Skeletal muscle tissue (tissue), 3 donors: ENCODE measurements at regions not wholly inside any gene's neighbourhood (a gene's known extent, or its start where the extent isn't known, plus 50 kb on each side); places are given as distances from the start of the nearest gene placed in this dataset.

Experiments used
- H3K27ac ChIP-seq: one replicate; pipeline ENCODE4 v1.7.0; 2013; ENCODE audit warnings: mild to moderate bottlenecking, low read depth, low read length, inconsistent platforms
- H3K27me3 ChIP-seq, 3 donors: one replicate each; pipeline ENCODE4 v1.7.0; 2013; ENCODE audit warnings: low read length in 3 of 3; ENCODE audit not compliant: control insufficient read depth in 3 of 3, insufficient read depth in 3 of 3
- H3K36me3 ChIP-seq, 3 donors: one replicate each; pipeline ENCODE4 v1.7.0; 2013; ENCODE audit warnings: low read length in 3 of 3; ENCODE audit not compliant: control insufficient read depth in 3 of 3, insufficient read depth in 3 of 3
- H3K4me1 ChIP-seq, 3 donors: one replicate each; pipeline ENCODE4 v1.7.0; 2013; ENCODE audit warnings: low read length in 3 of 3, mild to moderate bottlenecking in 3 of 3; ENCODE audit not compliant: control insufficient read depth in 3 of 3, insufficient read depth in 3 of 3
- H3K4me3 ChIP-seq, 3 donors: one replicate each; pipeline ENCODE4 v1.7.0; 2013; ENCODE audit warnings: low read length in 3 of 3
- H3K9ac ChIP-seq, 3 donors: one replicate each; pipeline ENCODE4 v1.7.0; 2013; ENCODE audit warnings: low read length in 3 of 3, mild to moderate bottlenecking in 3 of 3, moderate library complexity in 2 of 3, low read depth in 1 of 3
- H3K9me3 ChIP-seq, 3 donors: one replicate each; pipeline ENCODE4 v1.7.0; 2013; ENCODE audit warnings: low read length in 3 of 3; ENCODE audit not compliant: control insufficient read depth in 3 of 3
- donor health status: Osteomylitis.

DNA sequence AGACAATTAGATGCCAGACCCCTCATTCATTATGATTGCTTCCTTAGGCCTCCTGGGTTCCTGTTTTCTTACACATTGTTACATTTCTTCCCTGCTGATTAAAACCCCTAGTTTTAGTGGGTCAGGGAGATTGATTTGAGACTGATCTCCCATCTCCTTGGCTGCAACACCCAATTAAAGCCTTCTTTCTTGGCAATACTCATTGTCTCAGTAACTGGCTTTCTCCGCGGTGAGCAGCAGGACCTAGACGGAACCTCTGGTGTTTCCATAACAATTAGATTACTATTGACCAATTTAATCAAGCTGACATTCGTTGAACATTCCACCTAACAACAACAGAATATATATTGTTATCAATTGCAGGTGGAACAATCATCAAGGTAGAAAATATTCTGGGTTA lies 1676.4 kb upstream of the SLC39A10 start:
- Histone ChIP-seq H3K9ac (no peak overlapping the region), H3K27ac (no peak overlapping the region), H3K36me3 (no peaks in the 10 kb centered on the region), H3K4me3 (no peak overlapping the region), H3K9me3 (no peaks in the 10 kb centered on the region), H3K27me3 (no peaks in the 10 kb centered on the region), H3K4me1 (no peaks in the 10 kb centered on the region)

DNA sequence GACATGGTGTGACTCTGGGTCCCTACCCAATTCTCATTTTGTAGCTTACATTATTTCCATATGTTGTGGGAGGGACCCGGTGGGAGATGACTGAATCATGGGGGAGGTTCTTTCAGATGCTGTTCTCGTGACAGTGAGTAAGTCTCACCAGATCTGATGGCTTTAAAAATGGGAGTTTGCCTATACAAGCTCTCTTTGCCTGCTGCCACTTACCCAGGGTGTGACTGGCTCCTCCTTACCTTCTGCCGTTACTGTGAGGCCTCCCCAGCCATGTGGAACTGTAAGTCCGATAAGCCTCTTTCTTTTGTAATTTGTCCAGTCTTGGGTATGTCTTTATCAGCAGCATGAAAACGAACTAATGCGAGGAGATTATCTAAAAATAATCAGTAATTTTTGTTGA lies 1683.2 kb upstream of the SLC39A10 start:
- no peak overlapping the region for H3K27ac ChIP-seq
- H3K36me3 ChIP-seq: no peaks in the 10 kb centered on the region

DNA sequence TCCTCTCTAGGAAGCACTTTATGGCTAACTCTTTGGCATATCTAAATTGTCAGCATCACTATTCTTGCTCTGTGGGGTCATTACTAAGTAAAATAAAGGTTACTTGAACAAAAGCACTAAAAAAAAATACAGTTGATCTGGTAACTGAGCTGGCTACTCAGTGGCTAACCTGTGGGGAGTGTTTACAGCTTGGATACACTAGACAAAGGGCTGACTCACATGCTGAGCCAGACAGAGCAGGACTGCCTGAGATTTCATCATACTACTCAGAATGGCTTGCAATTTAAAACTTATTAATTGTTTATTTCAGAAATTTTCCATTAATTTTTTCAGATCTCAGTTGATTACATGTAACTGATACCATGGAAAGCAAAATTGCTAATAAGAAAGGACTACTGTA lies 1690.4 kb upstream of the SLC39A10 start:
- no peaks in the 10 kb centered on the region for H3K36me3 ChIP-seq
- H3K27ac ChIP-seq: no peak overlapping the region
- no peak overlapping the region for H3K9ac ChIP-seq
- H3K4me1 ChIP-seq: no peaks in the 10 kb centered on the region
- no peak overlapping the region for H3K4me3 ChIP-seq
- H3K27me3 ChIP-seq: no peaks in the 10 kb centered on the region
- H3K9me3 ChIP-seq: no peaks in the 10 kb centered on the region

More for the DNA sequence above, 1683.2 kb upstream of the SLC39A10 start:
- H3K4me1 ChIP-seq: no peaks in the 10 kb centered on the region
- H3K9ac ChIP-seq: no peak overlapping the region
- no peak overlapping the region for H3K4me3 ChIP-seq
- H3K9me3 ChIP-seq: no peaks in the 10 kb centered on the region
- no peaks in the 10 kb centered on the region for H3K27me3 ChIP-seq

DNA sequence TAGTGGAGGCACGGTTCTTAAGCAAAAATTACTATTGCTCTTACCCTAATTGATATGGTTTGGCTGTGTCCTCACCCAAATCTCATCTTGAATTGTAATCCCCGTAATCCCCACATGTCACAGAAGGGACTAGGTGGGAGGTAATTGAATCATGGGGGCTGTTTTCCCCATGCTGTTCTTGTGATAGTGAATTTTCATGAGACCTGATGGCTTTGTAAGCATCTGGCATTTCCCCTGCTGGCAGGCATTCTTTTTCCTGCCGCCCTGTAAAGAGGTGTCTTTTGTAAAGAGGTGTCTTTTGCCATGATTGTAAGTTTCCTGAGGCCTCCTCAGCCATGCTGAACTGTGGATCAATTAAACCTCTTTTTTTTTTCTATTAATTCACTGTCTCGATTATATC lies 1691.8 kb upstream of the SLC39A10 start:
- H3K36me3 ChIP-seq: no peaks in the 10 kb centered on the region
- H3K27ac ChIP-seq: no peak overlapping the region
- H3K27me3 ChIP-seq: no peaks in the 10 kb centered on the region
- H3K9me3 ChIP-seq: no peaks in the 10 kb centered on the region
- no peak overlapping the region for H3K4me3 ChIP-seq
- no peak overlapping the region for H3K9ac ChIP-seq
- no peaks in the 10 kb centered on the region for H3K4me1 ChIP-seq

DNA sequence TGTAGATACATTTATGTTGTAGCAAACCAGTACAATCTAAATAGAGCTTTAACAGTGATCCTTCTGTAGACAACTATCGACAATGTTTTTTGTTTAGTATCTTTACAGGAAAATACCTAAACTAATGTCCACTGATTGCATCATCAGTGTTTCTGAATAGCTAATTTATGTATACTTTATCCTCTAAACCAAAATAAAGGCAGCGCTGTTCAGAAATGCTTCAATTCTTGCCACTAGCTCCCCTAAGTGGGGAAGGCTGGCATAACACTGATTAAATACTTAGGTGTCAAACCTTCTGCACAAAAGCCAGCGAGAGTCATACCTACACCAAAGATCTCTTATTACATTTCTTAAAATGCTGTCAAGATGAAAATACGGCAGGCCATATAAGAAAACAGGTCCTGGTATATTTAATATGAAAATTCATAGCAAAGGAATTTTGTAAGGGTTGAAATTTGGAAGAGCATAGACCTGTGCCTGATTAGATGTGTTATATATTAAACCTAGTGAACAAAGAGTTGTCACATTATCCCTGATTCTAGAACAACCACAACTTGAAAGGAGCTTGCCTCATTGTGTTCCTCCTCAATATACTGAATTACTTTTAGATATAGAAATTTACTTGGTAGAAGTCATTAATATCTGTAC lies 1693.4 kb upstream of the SLC39A10 start:
- no peaks in the 10 kb centered on the region for H3K9me3 ChIP-seq
- H3K27ac ChIP-seq: no peak overlapping the region
- H3K36me3 ChIP-seq: no peaks in the 10 kb centered on the region
- H3K9ac ChIP-seq: no peak overlapping the region
- H3K27me3 ChIP-seq: no peaks in the 10 kb centered on the region
- no peaks in the 10 kb centered on the region for H3K4me1 ChIP-seq
- H3K4me3 ChIP-seq: no peak overlapping the region

DNA sequence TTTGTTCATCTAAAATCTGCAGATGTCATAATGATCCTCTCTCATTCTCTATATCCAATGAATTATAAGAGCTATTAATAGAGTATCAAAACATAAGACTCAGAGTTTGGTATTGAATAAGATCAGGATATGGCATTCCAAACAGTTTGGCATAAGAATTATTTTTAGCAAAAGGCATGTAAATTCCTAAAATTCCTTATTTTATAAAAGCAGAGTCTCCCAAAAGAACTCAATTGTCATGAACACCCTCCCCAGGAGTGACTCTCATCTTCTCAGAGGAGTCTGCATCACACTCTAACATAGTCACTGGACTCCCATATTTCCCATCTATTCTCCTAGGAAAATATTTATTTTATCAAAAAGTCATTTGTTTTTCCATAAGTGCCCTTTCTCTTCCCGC lies 1710.2 kb upstream of the SLC39A10 start:
- H3K4me3 ChIP-seq: no peak overlapping the region
- no peak overlapping the region for H3K9ac ChIP-seq
- no peaks in the 10 kb centered on the region for H3K36me3 ChIP-seq
- H3K27me3 ChIP-seq: no peaks in the 10 kb centered on the region
- no peaks in the 10 kb centered on the region for H3K4me1 ChIP-seq
- H3K9me3 ChIP-seq: no peaks in the 10 kb centered on the region
- no peak overlapping the region for H3K27ac ChIP-seq

DNA sequence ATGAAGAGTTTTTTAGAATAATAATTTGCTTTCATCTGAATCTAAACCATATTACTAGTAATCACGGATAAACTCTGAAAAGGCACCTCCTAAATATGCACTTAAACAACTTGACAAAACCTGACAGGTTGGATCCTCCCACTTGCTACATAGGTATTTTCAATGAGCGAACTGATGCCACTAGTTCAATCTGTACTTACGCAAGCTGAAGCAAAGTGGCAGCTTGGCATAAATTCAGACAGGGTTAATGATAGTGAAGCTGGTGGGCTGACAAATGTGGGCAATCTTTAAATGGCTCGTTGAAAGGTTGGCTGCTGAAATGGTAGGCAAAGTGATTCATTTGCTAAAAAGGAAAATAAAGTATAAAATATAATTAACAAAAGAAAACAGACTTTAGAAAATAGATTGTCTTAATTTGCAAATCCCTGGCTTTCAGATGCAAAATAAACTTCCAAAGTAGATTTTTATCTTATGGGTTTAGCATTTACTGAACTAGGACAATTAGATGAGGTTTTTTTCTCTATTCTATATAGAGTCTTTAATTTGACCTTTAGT lies 1713.5 kb upstream of the SLC39A10 start:
- H3K27ac ChIP-seq: no peak overlapping the region
- H3K9ac ChIP-seq: no peak overlapping the region
- no peak overlapping the region for H3K4me3 ChIP-seq
- H3K27me3 ChIP-seq: no peaks in the 10 kb centered on the region
- no peaks in the 10 kb centered on the region for H3K4me1 ChIP-seq
- H3K36me3 ChIP-seq: no peaks in the 10 kb centered on the region
- H3K9me3 ChIP-seq: no peaks in the 10 kb centered on the region

DNA sequence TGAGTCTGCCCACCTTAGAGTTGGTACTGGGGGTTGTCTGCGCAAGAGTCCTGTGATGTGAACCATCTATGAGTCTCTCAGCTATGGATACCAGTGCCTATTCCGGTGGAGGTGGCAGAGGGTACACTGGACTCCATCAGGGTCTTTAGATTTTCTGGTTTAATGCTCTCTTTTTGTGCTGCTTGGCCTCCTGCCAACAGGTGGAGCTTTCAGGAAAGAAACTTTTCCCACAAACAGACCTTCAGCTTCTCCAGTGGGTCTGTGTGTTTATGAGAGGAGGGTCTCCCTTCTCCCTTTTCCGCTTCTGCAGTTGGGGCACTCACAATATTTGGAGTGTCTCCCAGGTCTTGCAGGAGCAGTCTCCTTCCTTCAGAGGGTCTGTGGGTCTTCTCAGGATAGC lies 1721.9 kb upstream of the SLC39A10 start:
- H3K4me3 ChIP-seq: no peak overlapping the region
- no peaks in the 10 kb centered on the region for H3K36me3 ChIP-seq
- H3K4me1 ChIP-seq: no peaks in the 10 kb centered on the region
- no peaks in the 10 kb centered on the region for H3K9me3 ChIP-seq
- no peaks in the 10 kb centered on the region for H3K27me3 ChIP-seq
- no peak overlapping the region for H3K9ac ChIP-seq
- no peak overlapping the region for H3K27ac ChIP-seq

DNA sequence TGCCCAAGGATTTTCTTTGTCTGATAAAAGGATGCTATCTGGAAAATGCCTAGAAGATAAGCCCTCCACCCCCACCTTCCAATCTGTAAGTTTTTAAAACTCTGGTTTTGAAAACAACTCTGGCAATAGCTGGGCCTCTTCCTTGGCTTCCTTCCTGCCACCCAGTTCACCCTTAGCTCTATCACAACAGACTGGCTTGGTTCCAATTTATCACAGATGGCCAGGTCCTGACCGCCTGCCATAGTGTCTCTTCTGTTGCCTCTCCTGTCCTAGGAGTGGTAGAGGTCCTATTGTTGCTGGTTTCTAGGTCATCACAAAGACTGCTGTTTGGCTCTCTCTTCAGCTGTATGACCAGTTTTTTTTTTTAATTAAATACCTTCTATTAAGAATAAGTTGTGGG lies 1727.9 kb upstream of the SLC39A10 start:
- Histone ChIP-seq H3K9me3 (no peaks in the 10 kb centered on the region), H3K4me1 (no peaks in the 10 kb centered on the region), H3K27me3 (no peaks in the 10 kb centered on the region), H3K36me3 (no peaks in the 10 kb centered on the region), H3K27ac (no peak overlapping the region), H3K9ac (no peak overlapping the region), H3K4me3 (no peak overlapping the region)

DNA sequence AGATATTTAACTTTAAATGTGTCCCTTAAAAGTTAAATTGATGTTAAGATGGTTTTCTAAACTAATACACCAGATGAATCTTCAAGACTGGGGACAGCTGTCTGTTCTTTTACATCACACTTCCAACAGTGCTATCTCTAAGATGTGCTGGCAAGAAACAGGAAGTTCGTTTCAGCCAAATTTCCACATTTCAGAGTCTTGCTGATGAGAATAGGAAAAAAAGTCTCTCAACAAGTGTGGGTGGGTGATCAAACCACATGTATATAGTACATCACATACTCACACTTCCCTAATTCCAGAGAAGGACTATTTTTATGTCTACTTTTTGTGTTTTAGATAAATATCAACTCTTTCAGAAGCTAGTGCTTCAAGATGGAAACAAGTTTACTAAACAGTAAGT lies 1712.8 kb upstream of the TMEFF2 start:
- Histone ChIP-seq H3K27me3 (no peaks in the 10 kb centered on the region), H3K4me1 (no peaks in the 10 kb centered on the region), H3K9ac (no peak overlapping the region), H3K36me3 (no peaks in the 10 kb centered on the region), H3K27ac (no peak overlapping the region), H3K4me3 (no peak overlapping the region), H3K9me3 (no peaks in the 10 kb centered on the region)
